GM21367 (cell line): ENCODE measurements at regions not wholly inside any gene's neighbourhood (a gene's known extent, or its start where the extent isn't known, plus 50 kb on each side); places are given as distances from the start of the nearest gene placed in this dataset.

Experiments
- ATAC-seq: cut with Tn5 transposase; IDR thresholded peaks from one replicate; pipeline ENCODE4 v1.9.1; 2021; ENCODE audit not compliant: unreplicated experiment

DNA sequence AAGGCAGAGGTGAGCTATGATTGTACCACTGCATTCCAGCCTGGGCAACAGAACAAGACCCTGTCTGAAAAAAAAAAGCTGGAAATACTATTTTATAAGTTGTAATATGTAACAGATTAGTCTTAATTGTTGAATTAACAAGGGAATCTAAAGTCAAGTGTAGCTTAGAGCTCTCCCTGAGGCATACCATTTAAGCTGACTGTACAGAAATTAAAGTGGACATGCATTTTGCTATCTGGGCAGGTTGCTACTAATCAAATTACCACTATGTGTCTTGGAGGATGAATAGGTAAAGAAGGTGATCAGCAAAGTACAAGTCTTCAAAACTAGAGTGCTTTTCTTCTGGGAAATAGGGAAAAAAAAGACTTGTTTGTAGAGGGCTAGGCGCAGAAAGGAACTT is 205.3 kb upstream of the JADE1 start:
- no peak for ATAC-seq

DNA sequence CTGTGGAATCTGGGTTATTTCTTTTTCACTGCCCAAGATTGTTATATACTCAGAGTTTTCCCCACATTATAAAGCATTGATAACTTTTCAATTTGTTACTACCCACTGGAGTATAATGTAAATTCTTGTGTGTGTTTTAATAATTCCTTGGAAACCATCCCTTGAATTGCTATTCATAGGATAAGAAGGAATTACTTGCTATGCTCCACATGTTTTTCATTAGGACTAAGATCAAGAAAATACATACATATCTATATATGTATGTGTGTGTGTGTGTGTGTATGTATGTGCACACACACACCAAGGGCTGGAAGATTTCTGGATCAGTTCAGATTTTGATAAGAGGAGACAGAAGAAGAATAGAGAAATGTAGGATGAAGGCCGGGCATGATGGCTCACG is 206.4 kb upstream of the JADE1 start:
- ATAC-seq = no peak

GRCh38 chr4:128601991-128602695 is 207.4 kb upstream of the JADE1 start:
- no peak for ATAC-seq

DNA sequence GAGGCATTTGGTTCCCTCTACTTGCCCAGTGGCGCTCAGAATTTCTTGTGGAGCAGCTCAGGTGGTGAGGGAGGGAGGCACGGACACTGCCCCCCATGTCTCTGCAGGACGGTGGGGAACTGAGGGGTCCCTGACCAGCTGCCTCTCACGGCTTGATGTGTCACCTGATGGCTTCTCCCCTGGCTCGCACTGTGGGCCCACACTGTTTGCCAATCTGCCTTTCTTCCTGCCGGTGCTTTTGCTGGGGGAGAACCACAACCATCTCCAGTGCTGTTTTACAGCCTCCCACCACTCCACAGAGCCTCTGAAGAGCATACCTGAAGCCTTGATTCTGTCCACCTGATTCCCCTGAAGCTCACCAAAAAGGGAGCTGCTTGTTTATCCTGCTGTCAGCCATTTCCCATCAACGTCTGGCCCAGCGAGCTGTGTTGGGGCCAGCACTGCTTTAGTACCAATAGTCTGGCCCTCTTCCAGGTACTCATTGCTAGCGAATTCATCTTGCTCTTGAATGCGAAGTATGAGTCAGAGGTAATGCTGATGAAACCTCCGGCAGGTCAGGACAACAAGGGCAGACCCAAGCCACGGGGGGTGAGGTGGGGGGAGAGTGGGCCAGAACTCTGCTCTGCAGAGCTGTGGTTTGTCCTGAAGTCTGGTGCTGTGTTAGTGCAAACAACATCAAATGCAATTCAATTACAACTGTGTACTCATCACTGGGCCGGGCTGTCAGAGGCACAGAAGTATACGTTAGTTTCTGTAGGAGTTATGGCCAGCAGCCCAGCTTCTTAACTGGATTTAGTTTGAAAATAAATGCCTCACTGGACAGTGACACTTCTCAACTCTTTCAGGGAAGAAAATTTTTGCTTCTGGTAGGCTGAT is 208.3 kb upstream of the JADE1 start:
- no peak for ATAC-seq

DNA sequence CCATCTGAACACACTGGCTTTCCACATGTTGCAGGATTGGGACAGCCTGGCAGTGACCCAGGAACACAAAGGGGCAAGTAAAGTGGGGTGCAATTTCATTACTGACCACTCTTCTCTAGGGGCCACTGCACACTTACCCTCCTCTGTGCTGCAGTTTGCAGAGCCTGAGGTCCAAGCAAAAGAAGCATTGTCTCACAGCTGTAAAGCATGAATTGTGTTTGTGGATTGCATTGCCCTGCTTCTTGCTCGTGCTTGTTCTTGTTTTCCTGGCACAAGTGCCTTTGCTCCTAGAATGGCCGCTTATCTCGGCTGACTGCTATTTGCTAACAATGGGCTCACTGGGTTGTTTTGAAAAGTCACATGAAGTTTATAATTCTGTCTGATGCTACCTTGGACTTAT is 209.1 kb upstream of the JADE1 start:
- ATAC-seq = no peak

DNA sequence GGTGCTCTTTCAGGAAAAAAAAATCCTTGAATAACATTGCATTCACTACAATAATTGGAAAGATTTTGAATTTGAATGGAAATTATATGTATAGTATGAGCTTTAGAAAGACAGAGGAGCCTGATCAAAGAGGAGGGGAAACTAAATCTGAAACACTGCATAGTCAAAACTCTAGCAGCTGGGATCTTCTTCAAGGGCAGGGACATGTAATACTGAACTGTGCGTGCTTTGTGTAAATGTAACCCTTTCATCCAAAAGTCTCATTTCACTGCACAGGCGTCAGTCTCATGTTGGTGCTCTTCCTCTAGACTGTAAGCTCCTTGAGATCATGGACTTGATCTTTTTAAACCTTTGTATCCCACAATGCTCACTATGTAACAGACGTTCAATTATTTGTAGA is 212.0 kb upstream of the JADE1 start:
- ATAC-seq = no peak

DNA sequence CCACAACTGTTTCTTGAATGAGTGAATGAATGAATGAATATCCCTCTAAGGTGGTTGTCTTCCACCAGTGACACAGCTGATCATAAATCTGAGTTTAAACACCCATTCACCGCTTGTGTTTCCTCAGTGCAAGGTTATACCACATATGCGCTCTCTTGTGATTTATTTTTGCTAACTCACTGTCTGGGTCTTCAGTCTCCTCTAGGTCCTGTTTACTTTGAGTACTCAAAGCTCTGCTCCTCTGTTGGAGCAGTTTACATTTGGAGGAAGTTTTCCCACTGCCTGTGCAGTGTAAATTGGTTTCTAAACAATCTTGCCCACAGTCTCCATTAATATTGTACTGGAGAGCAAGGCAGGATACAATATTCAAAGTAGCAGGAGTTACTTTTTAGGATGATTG is 212.6 kb upstream of the JADE1 start:
- no peak for ATAC-seq

DNA sequence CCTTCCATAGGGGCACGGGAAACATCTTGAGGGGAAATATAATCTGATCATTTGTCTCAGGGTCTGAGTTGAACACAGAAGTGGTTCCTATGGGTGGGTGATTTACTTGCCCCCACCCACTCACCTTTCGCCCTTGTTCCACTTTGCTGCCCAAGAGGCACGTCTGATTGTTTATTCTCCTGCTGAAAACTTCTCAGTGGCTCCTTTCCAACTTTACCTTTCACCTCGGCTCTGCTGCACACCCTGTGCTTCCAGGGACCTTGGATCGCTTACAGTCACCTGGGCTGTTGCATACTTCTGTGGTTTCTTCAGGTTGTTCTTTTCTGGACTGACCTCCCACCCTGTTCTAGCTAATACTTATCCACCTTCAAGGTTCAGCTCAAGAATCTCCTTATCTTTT is 213.4 kb upstream of the JADE1 start:
- ATAC-seq = no peak

DNA sequence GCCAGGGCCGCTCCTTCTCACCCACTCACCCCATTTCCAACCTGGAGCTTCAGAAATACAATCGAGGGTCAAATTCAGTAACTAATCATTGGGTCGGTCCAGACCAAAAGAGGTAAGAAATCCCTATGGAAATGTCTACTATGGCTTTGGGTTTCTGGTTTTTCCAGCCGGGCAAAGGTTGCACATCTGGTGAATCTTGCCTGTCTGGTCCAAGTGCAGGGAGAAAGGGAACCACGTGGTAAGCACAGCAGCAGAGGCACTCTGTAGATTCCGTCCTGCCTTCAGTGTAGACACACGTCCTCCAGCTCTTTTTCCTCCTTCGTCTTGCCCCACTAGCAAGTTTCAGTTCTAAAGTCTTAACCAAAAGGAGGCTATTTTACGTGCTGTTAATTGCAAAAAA is 218.0 kb upstream of the JADE1 start:
- no peak for ATAC-seq

DNA sequence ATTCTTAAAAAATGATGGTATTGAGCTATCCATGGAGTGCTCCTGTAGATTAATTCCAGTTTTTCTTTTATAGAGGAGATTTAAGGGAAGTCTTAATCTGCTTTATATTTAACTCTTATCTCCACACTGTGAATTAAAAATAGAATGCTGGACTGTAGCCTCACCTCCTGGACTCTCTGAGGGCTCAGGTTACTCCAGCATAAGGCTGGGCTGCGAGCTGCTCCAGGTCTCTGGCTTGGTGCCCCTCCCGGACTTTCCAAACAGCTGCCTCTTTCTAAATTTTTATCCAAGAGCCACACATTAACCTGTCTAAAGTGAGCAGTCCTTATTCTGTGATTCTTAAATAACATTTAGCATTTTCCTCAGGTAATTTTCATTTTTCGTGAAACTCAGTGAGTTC is 218.7 kb upstream of the JADE1 start:
- no peak for ATAC-seq

GRCh38 chr4:128590034-128590740 is 219.3 kb upstream of the JADE1 start:
- ATAC-seq = no peak

DNA sequence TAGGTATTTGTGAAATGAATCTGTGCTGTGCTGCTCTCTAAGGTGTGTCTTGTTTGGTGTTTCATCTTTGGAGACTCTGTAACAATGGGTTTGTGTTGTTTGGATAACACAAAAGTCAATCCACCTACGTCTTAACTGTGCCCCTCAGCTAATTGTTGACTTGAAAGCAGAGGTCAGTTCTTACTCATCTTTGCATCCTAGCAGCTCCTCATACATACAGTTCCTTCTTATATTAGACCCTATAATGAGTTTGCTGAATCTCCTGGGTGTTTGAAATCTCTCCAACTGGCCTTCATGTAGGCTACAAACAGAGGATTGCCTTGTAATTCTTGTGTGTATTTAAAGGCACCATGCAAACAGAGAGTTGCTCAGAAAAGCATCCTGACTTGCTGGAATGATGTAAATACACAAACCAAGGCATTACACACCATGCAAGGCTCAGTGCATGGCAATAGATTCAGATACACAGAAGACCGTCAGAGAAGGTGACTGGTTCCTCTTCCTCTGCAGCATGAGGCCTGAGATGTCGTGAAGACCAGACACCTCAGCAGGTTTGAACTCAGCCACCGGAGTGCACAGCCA is 220.0 kb upstream of the JADE1 start:
- ATAC-seq = no peak

DNA sequence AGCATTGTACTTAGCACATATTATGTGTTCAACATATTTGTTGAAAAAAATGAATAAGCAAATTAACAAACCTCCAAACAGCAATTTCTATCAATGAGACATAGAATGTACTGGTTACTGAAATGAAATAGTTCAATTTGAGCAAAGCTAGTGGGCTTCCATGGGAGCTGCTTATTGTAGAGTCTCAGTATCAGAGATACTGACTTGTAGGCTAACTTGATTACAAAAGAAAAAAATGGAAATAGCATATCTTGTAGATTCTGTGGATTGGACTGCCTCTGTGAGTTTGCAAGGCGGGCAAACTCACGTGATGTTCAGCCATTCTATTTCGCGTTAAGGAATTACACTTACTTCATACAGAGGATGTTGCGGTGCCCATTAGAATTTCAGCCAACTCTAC is 222.1 kb upstream of the JADE1 start:
- ATAC-seq = no peak

DNA sequence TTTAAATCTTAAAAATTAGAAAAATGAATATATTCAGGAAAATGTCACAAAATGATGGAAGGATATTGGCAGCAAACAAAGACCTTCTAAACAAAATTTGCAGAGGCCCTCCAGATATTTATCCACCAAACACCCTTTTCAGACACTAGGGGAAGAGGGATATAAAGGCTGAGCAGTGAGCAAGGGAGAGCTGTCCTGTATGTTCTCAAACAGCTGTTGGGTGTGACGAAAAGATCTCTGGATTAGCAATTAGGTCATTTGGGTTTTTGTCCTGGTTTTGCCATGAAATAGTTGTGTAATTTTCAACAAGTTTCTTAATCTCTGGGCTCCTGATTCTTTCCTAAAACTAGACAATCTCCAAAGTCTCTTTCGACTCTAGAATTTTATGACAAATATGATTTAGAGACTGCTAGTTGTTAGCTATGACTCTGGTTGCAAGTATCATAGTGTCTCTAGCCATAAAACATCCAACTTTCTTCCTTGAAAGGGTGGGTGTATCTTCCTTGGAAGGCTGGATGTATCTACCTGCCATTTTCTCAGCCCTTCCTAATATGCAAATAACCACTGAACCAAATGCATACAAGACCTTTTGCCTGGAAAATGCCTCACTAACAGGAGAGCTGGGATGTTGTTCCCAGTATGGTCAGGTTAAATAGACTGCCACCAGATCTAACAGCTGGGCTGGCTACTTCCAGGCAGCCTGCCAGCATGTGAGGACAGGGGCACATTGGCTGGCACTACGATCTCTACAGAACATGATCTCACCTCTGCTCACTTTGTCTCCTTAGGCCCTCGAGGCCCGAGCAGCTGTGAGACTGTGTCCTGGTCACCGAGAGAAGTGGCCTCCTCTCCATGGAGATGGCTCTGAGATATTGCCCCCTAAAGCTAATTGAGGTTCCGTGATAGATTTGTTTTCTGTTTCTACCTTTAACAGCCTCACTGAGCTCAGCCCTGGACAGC is 225.5 kb upstream of the JADE1 start:
- no peak for ATAC-seq

GRCh38 chr4:128582427-128582870 is 227.1 kb upstream of the JADE1 start:
- no peak for ATAC-seq

- no peak for ATAC-seq
These were observed 230.2 kb upstream of the JADE1 start for GRCh38 chr4:128579154-128579853.

GRCh38 chr4:128574706-128575105 is 234.8 kb upstream of the JADE1 start:
- peak; percentile 92 for ATAC-seq

- ATAC-seq = no peak
These were observed 235.6 kb upstream of the JADE1 start for GRCh38 chr4:128573781-128574508.

DNA sequence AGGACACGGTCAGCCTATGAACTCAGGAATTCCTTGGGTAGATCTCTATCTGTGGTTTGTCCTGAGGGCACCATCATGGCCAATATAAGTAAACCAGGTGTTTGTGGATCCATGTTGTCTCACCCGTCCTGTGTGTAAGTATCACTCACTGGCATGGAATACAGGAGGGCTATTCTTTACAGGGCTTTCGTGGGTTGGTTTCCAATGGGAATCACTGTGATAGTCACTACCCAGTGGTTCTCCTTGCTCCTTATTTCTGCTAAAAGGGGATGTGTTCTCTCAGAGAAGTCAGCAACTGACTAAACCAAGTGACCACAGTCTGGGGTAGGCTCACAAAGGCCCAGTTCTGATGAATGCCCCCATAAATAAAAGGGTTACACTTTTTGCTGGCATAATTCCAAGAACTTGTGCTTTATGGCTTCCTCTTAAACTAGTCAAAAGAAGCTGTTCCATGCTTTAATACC is 236.7 kb upstream of the JADE1 start:
- no peak for ATAC-seq
